C4-2B (cell line): ENCODE measurements at regions not wholly inside any gene's neighbourhood (a gene's known extent, or its start where the extent isn't known, plus 50 kb on each side); places are given as distances from the start of the nearest gene placed in this dataset.

Experiments used
- ZFX ChIP-seq: fragments of 450-650 bp; IDR thresholded peaks from 2 replicates; pipeline ENCODE4 v1.6.1; 2017
- TF ChIP-seq, protein P1 (sequence below): fragments of 450-650 bp; conservative IDR thresholded peaks from 2 replicates; pipeline ENCODE4 v1.5.1; 2017; ENCODE audit warnings: mild to moderate bottlenecking

DNA sequence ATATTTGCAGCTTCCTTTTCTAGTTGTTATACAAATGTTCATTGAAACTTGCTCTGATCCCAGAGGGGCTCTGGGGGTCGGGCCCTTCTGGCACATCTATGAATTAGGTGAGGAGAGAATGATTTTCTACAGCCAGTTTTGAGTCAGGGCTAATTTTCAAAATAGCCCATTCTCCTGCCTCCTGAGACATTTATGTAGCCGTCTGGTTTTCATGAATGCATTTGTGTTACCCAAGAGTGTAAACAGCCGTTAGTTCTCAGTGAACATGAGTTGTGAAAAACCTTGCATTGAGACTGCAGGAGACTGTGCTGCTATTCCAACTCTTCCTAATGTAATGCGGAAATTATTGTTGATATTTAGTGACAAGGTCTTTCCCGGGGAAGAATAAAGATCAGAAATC lies 122.5 kb downstream of the ICOS start:
- TF ChIP-seq, protein P1, sequence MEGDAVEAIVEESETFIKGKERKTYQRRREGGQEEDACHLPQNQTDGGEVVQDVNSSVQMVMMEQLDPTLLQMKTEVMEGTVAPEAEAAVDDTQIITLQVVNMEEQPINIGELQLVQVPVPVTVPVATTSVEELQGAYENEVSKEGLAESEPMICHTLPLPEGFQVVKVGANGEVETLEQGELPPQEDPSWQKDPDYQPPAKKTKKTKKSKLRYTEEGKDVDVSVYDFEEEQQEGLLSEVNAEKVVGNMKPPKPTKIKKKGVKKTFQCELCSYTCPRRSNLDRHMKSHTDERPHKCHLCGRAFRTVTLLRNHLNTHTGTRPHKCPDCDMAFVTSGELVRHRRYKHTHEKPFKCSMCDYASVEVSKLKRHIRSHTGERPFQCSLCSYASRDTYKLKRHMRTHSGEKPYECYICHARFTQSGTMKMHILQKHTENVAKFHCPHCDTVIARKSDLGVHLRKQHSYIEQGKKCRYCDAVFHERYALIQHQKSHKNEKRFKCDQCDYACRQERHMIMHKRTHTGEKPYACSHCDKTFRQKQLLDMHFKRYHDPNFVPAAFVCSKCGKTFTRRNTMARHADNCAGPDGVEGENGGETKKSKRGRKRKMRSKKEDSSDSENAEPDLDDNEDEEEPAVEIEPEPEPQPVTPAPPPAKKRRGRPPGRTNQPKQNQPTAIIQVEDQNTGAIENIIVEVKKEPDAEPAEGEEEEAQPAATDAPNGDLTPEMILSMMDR = no peak
- no peak for TF ChIP-seq ZFX
